ENCODE measurements at regions not wholly inside any gene's neighbourhood (a gene's known extent, or its start where the extent isn't known, plus 50 kb on each side); places are given as distances from the start of the nearest gene placed in this dataset.

DNA sequence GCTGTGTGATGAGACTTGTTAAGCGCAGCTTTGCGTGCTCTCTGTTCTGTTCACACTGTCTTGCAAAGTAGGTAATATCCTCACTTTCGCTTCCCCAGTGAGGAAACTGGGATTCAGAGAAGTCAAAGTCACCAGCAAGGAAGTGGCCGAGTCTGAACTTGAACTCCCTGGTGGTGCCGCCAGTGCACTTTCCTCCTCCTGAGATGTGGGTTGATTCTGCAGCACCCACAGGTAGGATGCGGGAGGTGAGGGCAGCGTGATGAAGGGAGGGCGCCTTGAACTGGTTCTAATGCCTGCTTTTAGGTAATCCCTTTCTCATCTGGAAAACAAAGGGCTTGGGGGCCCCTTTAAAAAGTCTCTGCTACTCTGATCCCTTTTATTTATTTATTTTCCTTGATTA, 54.9 kb upstream of the IGF1 start:
- DNase-seq (ENCODE audit: low read depth in 3 of 3) = no peak

DNA sequence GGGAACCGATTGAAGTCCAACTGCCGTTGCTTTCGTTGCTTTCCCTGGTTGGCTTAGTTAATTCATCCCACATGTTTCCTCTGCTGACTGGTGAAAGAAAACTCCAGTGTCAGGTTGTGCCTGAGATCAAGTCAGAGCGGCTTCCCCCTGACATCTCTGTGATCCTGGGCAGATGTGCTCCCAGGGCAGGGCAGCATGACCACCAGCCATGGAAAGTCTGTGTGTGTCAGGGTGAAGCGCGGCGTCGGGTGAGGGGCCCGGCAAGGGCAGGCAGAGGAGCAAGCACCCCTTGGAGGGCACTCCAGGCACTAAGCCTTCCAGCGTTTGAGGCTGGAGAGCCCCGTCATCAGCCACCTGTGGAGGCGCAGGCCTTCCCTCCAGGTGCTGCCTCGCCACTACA, 54.5 kb upstream of the IGF1 start:
- DNase-seq (ENCODE audit: low read depth in 3 of 3) = no peak

DNA sequence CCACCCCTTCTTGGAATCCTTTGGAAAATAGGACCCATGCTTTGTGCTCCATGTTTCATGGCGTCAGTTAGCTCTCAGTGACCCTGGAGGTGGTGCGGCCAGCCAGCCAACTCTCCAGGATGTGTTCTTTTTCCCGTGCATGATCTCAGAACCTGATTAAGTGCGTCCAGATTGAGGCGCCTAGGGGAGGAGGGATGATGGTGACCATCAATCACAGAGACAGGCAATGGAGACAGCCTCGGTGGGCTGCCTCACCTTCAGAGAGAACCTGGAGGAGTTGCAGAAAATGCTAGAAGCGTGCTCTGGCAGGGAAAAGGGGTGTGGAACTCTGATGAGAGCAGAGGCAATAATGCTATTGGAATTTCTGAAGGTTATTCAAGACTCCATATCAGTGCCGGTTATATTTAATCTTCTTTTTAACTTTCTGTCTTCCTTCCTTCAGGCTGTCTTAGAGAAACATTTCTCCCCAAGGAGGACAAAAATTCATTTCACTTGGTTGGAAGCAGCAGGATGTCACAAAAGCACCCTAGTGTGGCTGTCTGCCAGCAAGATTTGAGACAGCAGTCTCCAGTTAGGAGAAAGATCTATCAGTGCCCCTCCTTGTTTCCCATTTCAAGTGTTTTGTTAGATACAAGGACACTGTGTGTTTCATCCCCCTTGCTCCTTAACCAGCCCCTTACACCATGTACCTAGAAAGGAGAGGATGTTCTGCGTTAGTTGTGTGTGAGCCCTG, 53.3 kb upstream of the IGF1 start:
- no peak for DNase-seq (ENCODE audit: low read depth in 3 of 3)
